GM18861 (cell line): ENCODE measurements at regions not wholly inside any gene's neighbourhood (a gene's known extent, or its start where the extent isn't known, plus 50 kb on each side); places are given as distances from the start of the nearest gene placed in this dataset.

ENCODE experiments used
- ATAC-seq: cut with Tn5 transposase; IDR thresholded peaks from one replicate; pipeline ENCODE4 v1.9.1; 2021; ENCODE audit not compliant: unreplicated experiment

GRCh38 chr5:174159327-174160114, 114.0 kb downstream of the NSG2 start:
- ATAC-seq: no peak

DNA sequence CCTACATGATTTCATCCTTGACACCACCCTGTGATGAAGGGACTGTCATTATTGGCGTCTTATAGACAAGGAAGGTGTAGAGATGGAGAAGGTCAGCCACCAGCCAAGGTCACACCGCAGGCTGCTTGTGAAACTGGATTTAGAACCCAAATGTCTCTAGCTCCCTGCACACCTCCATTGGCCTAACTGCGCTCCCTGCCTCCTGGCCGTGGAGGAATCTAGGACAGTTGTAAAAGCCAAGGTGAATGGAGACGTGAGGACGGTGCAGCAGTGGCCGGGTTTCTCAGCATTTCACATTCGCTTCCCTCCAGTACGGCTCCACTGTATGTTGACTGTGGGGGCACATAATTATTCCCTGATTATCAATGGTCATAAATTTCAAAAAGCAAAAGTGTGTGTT, 119.9 kb downstream of the NSG2 start:
- no peak for ATAC-seq

- no peak for ATAC-seq
Observed at GRCh38 chr5:174166231-174167079, 120.9 kb downstream of the NSG2 start.

DNA sequence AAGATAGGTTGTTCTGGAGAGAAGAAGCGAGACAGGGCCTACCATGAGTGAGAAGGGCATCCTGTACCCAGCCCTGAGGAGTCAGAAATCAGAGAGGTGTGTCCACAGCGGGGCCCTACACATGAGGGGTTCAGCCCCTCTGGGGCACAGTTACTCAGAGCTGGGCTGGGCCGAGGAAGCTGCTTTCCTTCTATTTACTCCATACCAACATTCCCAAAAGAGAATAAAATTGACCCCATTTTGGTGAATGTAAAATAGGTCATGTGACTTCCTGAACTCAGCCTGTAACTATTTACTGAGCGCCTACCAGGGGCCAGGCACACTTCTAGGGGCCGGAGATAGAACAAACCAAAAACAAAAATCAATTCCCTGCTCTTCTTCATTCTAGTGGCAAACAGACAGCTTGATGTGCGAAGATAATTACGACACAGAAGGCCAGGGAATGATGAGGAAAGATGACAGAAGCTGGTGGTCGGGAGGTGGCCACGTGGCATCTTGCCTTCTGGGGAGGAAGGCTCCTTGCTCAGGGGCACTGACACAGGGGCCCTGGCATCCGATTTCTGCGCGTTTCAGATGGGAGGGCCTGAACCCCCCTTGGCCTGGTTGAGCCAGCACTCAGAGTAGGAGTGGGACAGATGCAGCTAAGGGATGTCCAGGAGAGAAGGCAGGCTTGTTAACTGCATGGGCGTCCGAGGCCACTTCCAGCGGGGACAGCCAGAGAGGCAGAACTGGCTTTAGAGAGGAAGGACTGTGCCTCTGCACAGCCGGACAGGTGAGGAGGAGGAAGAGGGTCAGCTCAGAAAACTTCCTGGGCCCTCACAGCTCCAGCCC, 121.8 kb downstream of the NSG2 start:
- ATAC-seq: no peak

DNA sequence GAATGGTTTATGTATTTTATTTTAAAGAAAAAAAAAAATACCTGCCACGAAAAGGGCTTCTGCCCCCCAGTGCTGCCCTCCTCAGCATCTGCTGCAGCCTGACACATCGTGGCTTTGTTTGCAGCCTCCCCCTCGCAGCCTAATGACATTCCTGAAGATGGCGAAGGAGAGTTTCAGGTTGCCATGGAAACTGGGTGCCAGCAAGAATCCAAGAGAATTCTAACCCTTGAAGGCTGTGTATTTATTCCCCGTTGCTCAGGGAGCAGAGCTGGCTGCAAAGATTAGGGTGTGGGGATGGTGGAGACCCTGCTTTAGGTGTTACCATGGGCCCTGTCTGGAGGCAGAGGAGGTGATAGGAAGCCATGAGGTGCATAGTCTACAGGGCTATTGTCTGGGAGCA, 126.6 kb downstream of the NSG2 start:
- ATAC-seq: no peak

- no peak for ATAC-seq
Observed at GRCh38 chr5:174172566-174172965, 127.1 kb downstream of the NSG2 start.

GRCh38 chr5:174173766-174174165, 128.3 kb downstream of the NSG2 start:
- no peak for ATAC-seq

- no peak for ATAC-seq
Observed at GRCh38 chr5:174175716-174176268, 130.3 kb downstream of the NSG2 start.

DNA sequence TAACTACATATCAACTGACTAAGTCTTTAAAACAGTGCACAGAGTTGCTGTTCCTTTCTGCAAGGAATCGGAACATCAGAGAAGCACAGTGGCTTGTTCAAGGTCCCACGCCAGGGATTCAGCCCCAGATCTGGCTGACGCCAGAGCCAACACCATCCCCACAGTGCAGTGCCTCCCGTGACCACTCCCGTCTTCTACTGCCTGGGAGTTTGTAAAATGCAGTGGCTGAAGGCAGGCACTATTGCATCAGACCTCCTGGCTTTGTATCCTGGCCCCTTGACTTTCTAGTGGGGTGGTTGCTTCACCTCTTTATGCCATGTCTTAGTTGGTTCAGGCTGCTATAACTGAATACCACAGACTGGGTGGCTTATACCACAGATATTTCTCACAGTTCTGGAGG, 131.0 kb downstream of the NSG2 start:
- no peak for ATAC-seq

DNA sequence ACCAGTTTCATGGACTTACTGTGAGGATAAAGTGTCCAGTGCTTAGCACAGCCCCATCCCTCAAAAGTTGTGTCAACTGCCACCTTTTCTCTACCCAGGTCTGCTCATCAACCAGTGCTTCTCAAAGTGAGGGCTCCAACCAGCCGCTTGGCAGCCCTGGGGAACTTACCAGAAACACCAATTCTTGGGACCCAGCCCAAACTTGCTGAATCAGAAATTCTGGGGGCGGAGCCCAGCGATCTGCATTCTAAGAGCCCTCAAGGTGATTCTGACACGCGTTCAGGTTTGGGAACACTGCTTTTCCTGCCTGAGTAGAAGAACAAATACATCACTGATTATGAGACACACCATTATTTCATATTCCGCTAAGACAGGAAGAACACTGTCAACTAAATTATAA, 132.0 kb downstream of the NSG2 start:
- no peak for ATAC-seq

GRCh38 chr5:174177976-174178605, 132.6 kb downstream of the NSG2 start:
- no peak for ATAC-seq

GRCh38 chr5:174180639-174181038, 135.1 kb downstream of the NSG2 start:
- no peak for ATAC-seq

GRCh38 chr5:174182111-174182510, 136.6 kb downstream of the NSG2 start:
- ATAC-seq: no peak

- no peak for ATAC-seq
Observed at GRCh38 chr5:174183701-174184100, 138.2 kb downstream of the NSG2 start.

DNA sequence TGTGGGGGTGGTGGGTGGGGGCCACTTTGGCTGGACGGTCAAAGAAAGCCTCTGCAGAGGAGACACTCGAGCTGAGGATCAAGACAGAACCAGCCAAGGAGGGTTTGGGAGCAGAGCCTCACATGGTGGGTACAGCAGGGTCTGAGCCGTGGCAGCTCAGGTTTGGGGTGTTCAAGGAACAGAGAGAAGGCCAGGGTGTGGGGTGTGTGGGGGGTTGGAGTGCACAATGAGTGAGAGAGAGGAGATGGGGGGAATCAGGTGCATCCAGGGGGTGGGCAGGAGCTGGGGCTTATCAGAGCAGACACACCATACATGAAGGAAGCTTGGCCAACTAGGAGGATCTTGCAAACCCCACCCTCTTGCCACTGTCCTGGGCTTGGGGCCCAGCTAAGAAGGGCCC, 140.0 kb downstream of the NSG2 start:
- no peak for ATAC-seq

DNA sequence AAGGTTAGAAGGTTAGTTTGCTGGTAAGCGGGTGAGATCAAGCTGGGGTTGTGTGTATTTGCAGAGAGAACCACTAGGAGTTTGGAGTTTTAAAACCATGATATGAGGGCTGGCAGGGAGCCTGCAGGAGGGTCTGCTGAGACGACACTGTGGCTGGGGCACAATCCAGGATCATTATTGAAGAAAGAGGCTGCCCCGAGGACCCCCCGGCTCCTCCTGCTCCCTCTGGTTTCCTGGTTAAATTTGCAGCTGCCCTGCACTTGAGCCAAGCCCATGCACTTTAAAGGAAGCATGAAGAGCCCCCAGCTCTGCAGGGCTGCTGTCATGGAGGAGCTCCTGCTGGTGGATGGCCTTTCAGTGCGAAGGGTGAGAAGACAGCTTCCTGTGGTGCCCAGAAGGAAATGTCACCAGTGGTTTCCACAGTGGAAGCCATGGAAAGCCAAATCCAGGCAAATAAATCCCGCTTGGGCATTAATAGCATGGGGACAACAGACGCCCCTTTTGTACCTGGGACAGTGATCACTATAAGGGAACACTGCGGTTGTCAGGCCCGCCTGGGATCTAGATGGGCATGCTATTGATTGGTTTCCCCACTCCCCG, 140.7 kb downstream of the NSG2 start:
- no peak for ATAC-seq

GRCh38 chr5:174187001-174187400, 141.5 kb downstream of the NSG2 start:
- no peak for ATAC-seq

DNA sequence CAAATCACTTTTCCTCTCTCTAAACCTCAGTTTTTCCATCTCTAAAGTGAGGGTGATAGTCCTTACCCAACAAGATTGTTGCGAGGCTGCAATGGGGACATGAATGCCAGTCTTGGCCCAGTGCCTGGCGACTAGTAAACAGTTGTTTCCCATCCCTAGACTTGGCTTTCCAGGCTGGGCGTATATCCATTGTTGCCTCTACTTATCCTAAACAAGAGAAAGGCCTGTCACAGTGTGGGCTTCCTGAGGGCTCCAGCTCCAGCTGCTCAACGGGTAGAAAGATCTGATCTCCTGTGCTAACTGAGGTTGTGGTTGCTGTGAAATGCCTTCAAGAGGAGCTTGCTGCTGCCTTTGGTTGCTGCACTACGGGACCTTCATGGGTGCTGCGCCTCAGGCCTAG, 142.0 kb downstream of the NSG2 start:
- no peak for ATAC-seq

DNA sequence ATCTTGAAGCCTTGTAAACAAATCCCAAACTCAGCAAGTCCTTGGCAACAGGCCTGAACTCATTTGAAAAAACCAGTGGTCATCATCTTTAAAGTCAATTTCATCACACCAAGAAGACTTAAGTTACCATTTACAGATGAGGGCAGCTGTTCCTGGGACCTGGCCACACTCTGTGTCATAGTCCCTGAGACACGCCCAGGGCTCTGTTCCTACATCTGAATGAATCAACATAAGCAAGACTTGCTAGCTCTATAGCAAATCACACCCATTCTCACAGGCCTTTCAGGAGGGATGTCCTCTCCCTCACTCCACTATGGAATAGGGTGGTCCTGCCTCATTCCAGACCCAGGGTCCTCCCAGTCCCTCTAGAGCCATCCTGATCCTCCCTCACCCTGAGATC, 142.8 kb downstream of the NSG2 start:
- no peak for ATAC-seq
